ENCODE measurements at regions not wholly inside any gene's neighbourhood (a gene's known extent, or its start where the extent isn't known, plus 50 kb on each side); places are given as distances from the start of the nearest gene placed in this dataset.

DNA sequence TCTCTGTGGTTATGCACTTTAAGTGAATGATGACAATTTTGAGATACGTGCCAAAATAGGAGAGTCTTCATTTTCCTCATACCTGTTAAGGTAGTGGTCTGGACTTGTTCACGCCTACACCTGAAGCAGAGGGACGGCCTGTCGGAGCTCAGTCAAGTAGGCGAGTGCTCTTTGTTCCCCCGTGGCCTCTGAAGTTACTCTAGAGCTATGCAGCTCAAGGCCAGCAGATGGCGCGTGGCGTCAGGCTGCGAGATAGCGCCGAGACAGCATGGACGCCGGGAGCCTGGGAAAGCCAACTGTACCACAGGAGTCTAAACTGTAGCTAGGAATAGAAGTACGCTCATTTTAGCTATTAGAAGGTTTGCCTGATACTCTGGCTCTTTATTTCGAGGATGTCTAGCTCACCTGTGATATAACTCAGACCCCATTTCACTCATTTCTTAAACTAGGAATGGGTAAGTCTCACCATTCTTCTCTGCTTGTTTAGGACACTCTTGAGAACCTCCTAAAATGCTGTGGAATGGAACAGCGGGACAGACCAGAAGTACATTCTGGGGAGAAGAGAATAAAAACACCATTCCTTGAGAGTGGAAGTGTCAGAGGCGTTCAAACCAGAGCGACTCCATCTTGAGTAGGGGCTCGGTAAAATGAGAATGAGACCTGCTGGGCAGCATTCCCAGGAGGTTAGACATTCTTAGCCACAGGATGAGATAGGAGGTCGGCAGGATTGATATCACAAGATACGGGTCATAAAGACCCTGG, 267.4 kb upstream of the HMGA2 start:
- no peak for FAIRE-seq

DNA sequence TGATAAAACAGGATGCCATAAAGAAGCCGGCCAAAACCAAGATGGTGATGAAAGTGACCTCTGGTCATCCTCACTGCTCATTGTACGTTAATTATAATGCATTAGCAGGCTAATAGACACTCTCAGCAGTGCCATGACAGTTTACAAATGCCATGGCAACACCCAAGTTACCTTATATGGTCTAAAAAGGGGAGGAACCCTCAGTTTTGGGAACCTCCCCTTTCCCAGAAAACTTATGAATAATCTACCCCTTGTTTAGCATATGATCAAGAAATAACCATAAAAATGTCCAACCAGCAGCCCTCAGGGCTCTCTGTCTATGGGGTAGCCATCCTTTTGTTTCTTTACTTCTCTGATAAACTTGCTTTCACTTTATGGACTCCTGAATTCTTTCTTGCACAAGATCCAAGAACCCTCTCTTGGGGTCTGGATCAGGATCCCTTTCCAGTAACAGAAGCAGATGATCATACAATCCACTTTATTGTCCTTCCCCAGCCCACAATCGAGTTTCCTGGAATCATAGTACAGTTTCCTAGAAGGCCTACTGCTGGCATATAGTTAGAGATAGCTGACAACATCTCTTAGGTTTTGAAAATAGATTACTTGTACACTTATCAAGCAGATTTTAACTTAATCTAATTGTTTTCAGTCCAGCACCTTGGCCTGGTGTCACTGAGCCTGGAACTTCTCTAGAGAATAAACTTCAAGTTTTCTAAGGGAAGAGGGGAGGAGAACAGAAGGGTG, 266.7 kb upstream of the HMGA2 start:
- no peak for FAIRE-seq

DNA sequence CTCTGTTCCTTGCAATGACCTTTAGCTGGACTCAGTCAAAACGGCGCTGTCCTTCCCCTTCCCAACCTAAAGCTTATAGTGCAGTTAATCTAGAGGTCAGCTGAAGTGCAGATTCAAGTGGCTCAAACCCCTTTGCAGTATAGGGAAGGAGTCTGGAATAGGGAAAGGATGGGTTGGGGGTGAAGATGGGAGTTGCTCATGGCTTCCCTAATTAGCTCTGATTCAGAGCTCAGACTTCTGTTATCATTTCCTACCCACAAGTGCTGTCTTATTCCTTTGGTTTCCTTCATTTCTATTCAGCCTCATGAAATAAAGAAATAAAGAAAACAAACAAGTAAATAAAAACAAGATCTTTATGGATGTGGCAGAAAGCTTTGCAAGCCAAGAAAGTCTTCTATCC, 264.0 kb upstream of the HMGA2 start:
- no peak for FAIRE-seq

DNA sequence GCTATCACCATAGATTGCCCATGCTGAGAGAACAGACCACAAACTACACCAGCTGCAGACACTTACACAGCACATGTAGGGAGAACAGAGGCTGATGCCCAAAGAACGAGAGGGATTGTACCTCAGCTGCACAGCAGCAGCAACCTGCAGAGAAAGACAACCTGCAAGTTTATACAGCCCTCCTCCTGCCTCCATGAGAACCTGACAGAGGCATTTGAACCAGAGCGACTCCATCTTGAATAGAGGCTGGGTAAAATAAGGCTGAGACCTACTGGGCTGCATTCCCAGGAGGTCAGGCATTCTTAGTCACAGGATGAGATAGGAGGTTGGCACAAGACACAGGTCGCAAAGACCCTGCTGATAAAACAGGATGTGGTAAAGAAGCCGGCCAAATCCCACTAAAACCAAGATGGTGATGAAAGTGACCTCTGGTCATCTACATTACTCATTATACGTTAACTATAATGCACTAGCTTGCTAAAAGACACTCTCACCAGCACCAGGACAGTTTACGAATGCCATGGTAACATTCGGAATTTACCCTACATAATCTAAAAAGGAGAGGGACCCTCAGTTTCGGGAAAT, 262.4 kb upstream of the HMGA2 start:
- FAIRE-seq, result no peak

DNA sequence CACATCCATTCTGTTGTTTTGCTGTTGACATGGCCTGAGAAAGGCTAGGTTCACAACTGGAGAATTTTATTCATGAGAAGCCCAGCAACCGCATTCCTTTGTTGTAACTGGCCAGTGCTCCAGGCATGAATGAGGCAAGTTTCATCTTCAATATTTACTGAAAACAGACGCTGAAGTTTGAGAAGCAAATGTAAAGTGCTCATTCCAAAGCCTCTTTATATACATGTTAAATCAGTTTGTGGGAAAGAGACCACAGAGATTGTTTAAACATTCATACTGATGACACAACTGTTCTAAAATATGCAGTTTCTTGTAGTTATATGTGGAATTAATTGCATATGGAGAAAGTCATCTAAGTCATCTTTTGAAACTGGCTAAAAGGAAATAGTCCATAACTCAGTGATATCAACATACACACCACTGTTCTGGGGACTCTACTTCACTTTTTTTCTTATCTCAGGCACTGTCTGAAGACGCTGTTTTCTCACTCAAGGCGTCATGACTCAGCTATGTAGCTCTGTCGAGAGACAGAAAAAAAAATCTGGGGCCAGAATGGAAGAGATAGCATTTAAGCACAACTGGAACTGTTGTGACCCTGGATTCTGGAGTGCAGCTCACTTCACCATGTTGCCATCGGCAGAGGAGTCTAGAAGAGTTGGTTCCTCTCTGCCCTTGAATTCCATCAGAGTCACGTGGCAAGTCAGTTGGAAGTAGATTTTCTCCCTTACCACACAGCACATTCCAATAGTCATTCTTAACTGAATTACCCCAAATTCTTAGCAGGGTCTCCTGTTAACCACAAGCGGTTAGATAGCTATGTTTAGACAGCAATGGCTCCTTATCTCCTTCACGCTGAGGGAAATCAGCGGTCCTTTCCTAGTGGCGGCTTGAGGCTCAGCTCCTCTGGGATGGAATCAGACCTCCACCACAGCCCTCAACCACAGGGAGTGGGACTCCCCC, 258.4 kb upstream of the HMGA2 start:
- FAIRE-seq, result no peak

DNA sequence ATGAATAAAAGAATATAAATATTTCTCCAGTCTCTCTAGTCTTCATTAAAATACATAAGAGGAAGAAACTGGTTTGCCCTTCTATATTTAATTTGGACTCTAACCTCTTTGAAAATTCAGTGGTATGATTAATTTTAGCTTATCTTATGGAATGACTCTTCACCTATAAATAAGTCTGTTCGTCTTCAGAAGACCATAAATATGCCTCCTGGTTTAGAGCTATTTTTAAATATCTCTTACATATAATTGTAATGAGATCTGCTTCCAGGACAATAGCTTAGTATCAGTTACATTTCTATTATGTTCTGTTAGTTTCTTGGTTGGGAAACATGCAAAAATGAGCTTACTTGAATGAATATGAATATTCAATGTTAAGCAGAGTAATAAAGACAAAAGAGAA, 257.5 kb upstream of the HMGA2 start:
- FAIRE-seq, result no peak

DNA sequence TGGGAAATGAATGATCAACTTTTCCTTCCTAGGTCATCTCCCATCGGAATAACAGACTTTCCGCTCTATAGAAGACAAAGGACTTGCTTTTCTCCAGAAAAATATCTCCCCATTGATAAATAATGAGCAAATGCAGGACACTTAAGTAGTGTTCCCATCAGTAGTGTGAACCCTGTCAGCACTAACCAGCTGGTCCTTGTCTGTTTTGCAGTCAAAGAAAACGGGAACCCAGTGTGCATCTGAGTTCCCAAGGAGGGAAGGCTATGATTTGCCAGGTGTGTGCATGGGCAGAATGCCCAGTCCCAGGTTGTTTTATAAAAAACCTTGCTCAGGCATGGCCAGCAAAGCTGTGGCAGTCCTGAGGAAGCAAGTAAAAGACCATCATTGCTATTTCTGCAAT, 256.5 kb upstream of the HMGA2 start:
- no peak for FAIRE-seq

DNA sequence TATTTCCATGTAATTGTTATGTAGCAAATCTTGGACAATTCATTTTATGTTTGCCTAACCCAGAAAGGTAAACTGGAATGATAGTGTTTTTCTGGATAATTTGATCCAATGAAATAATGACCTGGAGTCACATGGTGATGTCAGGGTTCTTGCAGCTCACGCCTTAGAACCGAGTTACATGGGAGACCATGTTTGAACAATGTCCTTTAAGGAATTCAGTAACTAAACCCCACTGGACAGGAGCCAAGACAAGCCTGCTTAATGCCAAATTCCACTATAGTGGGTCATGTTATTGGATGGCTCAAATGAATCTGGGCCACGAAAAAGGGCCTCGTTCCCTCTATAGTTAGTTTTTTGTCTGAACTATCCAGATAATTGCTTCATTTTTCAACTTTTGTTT, 255.8 kb upstream of the HMGA2 start:
- FAIRE-seq, result no peak

DNA sequence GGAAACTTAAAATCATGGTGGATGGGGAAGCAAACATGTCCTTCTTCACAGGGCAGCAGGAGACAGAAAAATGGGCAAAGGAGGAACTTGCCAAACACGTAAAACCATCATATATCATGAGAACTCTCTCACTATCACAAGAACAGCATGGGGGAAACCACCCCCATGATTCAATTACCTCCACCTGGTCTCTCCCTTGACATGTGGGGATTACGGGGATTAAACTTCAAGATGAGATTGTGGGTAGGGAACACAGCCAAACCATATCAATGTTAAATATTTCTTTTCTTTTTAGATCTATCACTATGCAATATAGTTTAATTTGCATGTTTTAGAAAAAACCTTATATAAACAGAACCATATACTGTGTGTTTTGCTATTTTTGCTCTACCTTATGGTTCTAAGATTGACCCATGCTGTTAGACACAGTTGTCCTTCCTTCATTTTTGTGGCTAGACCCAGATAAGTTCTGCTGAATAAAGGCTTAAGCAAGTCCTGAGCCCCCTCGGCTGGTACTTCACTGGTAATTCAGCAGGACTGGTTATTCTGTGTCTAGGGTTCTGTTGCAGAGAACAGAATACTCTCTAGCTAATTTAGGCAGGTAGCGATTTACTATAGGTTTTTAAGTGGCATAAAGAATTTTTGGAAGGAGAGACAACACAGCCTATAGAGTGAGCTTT, 253.7 kb upstream of the HMGA2 start:
- no peak for FAIRE-seq

DNA sequence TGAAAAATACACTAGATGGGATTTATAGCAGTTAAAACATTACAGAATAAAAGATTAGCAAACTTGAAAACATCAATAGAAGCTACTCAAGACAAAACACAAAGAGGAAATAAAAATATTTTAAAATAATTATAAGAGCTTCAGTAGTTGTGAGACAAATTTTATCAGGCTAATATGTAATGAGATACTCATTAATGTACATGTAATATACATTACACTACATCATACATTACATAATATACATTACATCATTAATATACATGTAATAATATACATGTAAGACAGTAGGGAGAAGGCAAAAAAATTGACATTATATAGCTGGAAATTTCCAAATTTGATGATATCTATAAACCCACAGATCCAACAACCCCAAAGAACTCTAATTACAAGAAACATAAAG, 249.4 kb upstream of the HMGA2 start:
- FAIRE-seq, result peak; percentile 56

DNA sequence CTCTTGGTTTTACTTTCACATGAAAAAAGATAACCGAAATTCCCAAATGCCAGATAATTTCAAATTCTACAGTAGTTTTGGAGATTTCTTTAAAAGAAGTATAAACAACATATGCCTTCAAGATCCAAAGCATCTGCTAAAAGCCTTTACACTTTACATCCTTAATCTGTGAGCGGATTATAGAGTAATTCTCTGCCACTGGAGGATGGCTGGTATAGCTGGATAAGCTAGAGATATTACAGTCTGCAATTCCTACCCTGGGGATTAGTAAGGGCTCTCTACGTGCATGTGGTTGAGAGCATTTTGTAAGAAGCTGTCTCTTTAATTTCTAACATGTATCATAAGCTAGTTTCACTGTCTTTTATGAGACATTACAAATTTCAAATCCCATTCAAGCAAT, 240.3 kb upstream of the HMGA2 start:
- no peak for FAIRE-seq

DNA sequence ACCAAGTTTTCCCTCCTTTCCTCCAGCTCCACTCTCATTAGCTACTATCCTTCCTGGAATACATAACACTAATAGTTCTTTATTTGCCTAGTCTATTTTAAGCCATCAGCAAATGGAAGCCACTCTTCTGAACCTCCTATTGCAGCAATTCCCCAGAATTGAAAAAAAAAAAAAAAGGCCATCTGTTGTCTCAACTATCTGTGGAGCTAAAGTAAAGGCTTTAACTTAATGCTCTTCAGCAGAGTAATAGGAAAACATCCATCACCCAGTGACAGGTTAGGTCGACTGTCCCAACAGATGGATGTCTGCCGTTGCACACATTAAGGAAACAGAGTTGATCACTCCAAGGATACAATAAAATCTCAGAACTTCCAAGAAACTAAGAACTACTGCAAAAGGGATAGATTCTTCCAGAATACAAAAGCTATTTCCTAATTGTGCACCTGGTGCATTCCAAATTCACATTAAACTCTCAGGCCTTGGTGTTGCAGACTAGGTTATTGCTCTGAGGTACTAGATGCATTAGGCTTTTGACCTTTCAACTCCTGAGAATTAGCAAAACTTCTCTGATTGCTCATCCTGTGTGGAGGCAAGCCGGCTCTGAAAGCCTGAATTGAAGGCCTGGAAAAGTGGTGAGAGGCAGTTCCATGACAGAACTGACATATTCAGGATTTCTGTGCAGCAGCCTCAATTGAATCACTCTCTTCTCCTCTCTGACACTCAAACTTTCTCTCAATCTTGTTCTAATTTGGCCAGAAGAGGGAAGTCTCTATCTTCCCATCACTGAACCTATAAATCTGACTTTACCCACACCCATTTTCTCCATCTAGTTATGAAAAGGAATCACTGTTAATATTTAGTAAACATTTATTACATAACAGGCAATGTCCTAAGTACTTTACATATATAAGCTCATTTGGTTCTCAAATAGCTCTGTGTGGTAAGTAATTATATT, 238.4 kb upstream of the HMGA2 start:
- no peak for FAIRE-seq

DNA sequence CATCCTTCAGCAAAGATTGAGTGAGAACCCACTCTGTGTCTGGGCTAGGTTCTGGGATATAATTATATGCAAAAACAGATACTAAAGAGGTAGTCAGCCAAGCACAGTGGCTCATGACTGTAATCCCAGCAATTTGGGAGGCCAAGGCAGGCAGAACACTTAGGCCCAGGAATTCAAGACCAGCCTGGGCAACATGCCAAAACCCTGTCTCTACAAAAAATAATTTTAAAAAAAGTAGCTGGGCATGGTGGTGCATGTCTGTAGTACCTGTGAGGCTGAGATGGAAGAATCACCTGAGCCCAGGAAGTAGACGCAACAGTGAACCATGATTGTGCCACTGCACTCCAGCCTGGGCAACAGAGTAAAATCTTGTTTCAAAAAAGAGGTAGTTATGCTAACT, 237.5 kb upstream of the HMGA2 start:
- FAIRE-seq, result no peak

DNA sequence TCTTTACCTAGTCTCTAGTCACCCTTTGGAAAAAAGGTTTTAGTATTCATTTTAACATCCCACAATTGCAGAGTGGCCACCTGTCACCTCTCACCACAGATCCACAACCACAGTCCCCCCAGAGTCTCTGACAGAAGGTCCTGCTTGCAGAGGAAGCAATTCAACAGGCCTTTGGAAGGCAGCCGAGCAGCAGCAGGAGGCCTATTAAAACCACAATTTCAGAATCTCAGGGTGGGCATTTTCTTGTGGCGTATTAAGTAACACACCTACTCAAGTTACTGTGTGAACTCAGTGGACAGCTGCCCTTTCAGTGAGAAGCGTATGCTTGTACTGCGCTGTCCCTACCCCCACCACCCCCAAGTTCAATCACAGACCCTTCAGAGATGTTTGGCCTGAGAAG, 234.0 kb upstream of the HMGA2 start:
- no peak for FAIRE-seq

DNA sequence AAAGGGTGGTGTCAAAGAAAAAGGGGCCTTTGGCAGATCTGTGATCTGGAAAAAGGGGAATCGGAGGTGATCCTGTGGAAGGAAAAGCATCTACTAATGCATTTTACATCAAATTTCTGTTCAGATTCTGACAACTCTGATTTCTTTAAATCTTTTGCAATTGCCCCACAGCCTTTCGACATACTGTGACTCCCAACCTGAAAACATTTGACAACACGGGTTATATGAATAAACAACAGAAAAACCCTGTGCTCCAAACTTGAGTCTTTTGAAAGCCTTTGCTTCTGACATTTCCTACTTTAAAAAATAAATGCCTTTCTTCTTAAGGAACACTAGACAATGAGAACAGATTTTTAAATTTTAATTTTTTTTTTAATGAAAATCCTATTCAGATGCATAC, 231.9 kb upstream of the HMGA2 start:
- FAIRE-seq, result no peak

DNA sequence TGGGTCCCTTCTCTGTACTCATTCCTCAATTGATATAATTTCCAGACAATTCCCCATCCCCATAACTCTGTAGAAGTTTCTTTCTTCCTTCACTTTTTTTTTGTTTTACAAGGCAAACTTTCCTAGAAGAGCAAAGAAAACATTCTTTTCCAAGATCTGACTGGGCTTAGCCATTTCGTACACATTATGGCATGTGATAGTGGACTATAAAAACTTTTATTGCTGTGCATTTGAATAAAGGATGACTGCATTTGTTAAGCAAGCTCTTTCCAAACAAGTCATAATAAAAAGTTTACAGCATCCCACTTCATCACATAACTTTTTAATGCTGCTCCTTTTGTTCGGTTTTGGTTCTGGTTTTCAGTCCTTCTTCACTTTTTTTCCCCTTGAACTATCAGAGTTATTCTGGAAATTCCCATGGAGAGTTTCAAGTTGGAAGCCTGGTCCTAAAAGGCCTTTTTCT, 231.0 kb upstream of the HMGA2 start:
- FAIRE-seq, result no peak

DNA sequence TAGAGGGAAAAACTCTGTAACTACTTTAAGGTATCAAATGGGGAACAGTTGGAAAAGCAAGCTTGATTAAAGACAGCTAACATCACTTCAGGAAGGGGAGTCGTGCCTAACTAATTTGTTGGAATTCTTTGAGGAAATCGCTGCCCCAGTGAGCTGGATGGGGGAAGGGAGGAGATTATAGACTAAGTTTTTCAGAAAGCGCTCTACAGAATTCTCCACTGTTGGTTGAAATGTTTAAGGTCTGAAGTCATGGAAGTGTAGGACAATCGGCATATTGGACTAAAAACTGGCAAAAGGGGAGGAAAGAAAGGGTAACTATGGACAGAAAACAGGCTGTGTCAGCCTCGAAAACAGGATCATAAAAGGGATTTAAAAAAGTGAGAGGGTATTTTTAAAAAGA, 229.9 kb upstream of the HMGA2 start:
- no peak for FAIRE-seq

DNA sequence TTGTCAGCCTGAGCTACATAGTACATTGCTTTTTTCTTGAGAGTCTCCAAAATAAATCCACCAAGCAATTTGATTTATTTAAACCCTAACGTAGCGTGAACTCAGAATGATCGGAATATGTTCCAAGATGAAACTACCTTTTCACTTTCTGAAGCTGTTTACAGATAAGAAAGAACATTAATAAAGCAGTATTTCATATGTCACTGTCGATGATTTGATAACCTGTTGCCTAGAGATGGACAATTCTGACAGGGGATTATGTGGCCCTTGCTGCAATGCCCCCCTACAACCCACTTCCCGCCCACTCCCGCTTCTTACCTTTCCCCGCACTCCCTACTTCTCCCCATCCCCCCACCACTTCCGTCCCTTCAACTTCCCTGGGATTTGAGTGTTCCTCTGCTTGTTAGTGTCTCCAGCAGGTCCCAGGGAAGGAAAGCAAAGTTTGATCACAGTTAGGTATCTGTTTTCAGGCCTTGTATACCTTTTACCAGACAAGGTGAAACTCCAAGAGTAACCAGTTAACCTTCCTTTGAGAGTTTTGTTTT, 229.2 kb upstream of the HMGA2 start:
- FAIRE-seq, result no peak

DNA sequence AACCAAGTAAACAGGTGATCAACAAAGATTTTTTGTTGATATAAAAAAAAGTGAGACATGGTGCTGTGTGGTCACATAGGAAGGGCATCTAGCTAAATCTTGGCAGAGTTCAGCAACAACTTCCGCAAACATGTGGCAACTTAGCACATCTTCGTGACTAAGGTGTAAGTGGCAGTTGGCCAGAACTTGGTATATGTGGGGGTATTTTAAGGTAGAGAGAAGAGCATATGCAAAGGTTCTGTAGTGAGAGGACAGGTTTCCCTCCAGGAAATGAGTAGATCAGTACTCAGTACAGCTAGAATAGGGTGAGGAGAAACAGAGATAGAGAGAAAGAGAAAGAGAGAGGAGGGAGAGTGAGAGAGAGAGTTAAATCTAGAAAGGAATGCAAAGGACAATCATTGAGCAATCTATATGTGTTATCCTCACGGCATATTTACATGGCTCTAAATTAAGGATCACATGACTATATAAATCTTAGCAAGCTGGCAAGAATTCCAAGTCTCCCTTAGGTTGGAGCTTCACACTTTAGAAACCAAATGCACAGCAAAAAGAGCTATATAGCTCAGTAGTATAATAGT, 227.7 kb upstream of the HMGA2 start:
- no peak for FAIRE-seq

DNA sequence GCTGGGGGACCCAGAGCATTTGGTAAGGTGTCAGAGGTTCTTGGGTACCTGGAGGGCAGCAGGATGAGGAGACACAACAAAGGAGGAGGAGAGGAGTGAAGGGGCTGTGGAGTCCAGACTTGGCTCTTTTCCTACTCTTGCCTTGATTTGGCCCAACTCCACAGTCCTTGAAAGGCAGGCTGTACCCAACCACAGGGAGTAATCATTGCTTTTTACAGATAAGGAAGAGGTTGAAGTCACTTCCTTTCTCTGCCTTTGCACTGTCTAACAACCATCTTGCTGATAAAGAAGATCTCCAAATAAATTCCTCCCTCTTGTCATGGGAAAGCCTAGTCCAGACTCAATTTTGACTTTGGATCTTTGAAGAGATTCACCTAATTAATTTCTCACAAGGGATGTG, 226.8 kb upstream of the HMGA2 start:
- no peak for FAIRE-seq

DNA sequence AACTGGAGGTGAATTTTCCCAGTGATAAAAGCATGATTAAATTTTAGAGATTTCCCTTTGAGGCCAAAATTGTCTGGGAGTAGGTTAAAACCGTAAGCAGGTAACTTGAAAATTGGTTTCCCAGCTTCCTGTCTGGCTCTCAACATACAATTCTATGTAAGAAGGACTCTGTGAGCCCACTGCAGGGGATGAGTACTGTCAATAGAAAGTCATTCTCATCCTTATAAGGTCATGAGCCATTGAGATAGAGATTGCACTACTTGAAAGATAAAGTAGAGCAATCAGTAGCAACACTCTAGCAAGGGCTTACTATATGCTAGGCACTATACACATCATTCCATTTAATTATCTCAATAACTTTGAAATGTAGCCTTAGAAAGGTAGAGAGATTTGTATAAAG, 225.6 kb upstream of the HMGA2 start:
- FAIRE-seq, result no peak
